T-helper 1 cell treated with Interleukin-12 subunit alpha and Interleukin-12 subunit beta and Interleukin-4 antibody, amounts not matched to agents 30 μg/mL and 1 μg/mL, for 36 hours (primary cell): ENCODE measurements at regions not wholly inside any gene's neighbourhood (a gene's known extent, or its start where the extent isn't known, plus 50 kb on each side); places are given as distances from the start of the nearest gene placed in this dataset.

Experiments
- H3K27ac Mint-ChIP-seq: one replicate; pipeline ENCODE4 v1.8.0; 2021; ENCODE audit warnings: mild to moderate bottlenecking, mixed read lengths
- H3K27me3 Mint-ChIP-seq: one replicate; pipeline ENCODE4 v1.8.0; 2021; ENCODE audit warnings: low read depth, mixed read lengths
- H3K36me3 Mint-ChIP-seq: one replicate; pipeline ENCODE4 v1.8.0; 2021; ENCODE audit warnings: low read depth, mixed read lengths
- H3K4me1 Mint-ChIP-seq: one replicate; pipeline ENCODE4 v1.8.0; 2021; ENCODE audit warnings: low read depth, mixed read lengths
- H3K4me3 Mint-ChIP-seq: one replicate; pipeline ENCODE4 v1.8.0; 2021; ENCODE audit warnings: mild to moderate bottlenecking, moderate library complexity, mixed read lengths
- H3K9me3 Mint-ChIP-seq: one replicate; pipeline ENCODE4 v1.8.0; 2021; ENCODE audit warnings: mixed read lengths

- no peak overlapping the region for H3K27ac Mint-ChIP-seq
- H3K9me3 Mint-ChIP-seq, result no peaks in the 10 kb centered on the region
- H3K27me3 Mint-ChIP-seq, result no peaks in the 10 kb centered on the region
- H3K4me1 Mint-ChIP-seq, result no peaks in the 10 kb centered on the region
- no peak overlapping the region for H3K4me3 Mint-ChIP-seq
- no peaks in the 10 kb centered on the region for H3K36me3 Mint-ChIP-seq
Observed at GRCh38 chr22:27387561-27387960, 414.0 kb downstream of the MN1 start.

- Mint-ChIP-seq H3K4me1 (no peaks in the 10 kb centered on the region), H3K27me3 (no peaks in the 10 kb centered on the region), H3K4me3 (no peak overlapping the region), H3K36me3 (no peaks in the 10 kb centered on the region), H3K27ac (no peak overlapping the region), H3K9me3 (no peaks in the 10 kb centered on the region)
Observed at GRCh38 chr22:27388090-27388600, 413.4 kb downstream of the MN1 start.

- no peak overlapping the region for H3K27ac Mint-ChIP-seq
- no peaks in the 10 kb centered on the region for H3K27me3 Mint-ChIP-seq
- H3K36me3 Mint-ChIP-seq, result no peaks in the 10 kb centered on the region
- H3K9me3 Mint-ChIP-seq, result no peaks in the 10 kb centered on the region
- no peak overlapping the region for H3K4me3 Mint-ChIP-seq
- no peaks in the 10 kb centered on the region for H3K4me1 Mint-ChIP-seq
Observed at GRCh38 chr22:27389727-27390075, 411.9 kb downstream of the MN1 start.

GRCh38 chr22:27391092-27391770 lies 410.3 kb downstream of the MN1 start:
- H3K4me3 Mint-ChIP-seq, result no peak overlapping the region

GRCh38 chr22:27393371-27393770 lies 408.2 kb downstream of the MN1 start:
- Mint-ChIP-seq H3K27ac (no peak overlapping the region), H3K4me1 (no peaks in the 10 kb centered on the region), H3K9me3 (no peaks in the 10 kb centered on the region), H3K4me3 (no peak overlapping the region), H3K27me3 (no peaks in the 10 kb centered on the region), H3K36me3 (no peaks in the 10 kb centered on the region)

More at GRCh38 chr22:27391092-27391770, 410.3 kb downstream of the MN1 start:
- Mint-ChIP-seq H3K9me3 (no peaks in the 10 kb centered on the region), H3K27ac (no peak overlapping the region), H3K27me3 (no peaks in the 10 kb centered on the region), H3K4me1 (no peaks in the 10 kb centered on the region), H3K36me3 (no peaks in the 10 kb centered on the region)

- H3K27me3 Mint-ChIP-seq, result no peaks in the 10 kb centered on the region
- H3K27ac Mint-ChIP-seq, result no peak overlapping the region
- no peaks in the 10 kb centered on the region for H3K9me3 Mint-ChIP-seq
- H3K4me3 Mint-ChIP-seq, result no peak overlapping the region
- H3K36me3 Mint-ChIP-seq, result no peaks in the 10 kb centered on the region
- no peaks in the 10 kb centered on the region for H3K4me1 Mint-ChIP-seq
Observed at GRCh38 chr22:27394806-27395404, 406.7 kb downstream of the MN1 start.

- no peaks in the 10 kb centered on the region for H3K27me3 Mint-ChIP-seq
- no peak overlapping the region for H3K4me3 Mint-ChIP-seq
- no peak overlapping the region for H3K27ac Mint-ChIP-seq
- peaks cover 10% of the 10 kb centered on the region for H3K9me3 Mint-ChIP-seq
- H3K36me3 Mint-ChIP-seq, result no peaks in the 10 kb centered on the region
- H3K4me1 Mint-ChIP-seq, result no peaks in the 10 kb centered on the region
Observed at GRCh38 chr22:27397036-27397953, 404.3 kb downstream of the MN1 start.

- Mint-ChIP-seq H3K9me3 (peaks cover 10% of the 10 kb centered on the region), H3K27ac (no peak overlapping the region), H3K27me3 (no peaks in the 10 kb centered on the region), H3K4me1 (no peaks in the 10 kb centered on the region), H3K36me3 (no peaks in the 10 kb centered on the region), H3K4me3 (no peak overlapping the region)
Observed at GRCh38 chr22:27397954-27398342, 403.6 kb downstream of the MN1 start.

GRCh38 chr22:27399161-27399560 lies 402.4 kb downstream of the MN1 start:
- no peaks in the 10 kb centered on the region for H3K36me3 Mint-ChIP-seq
- H3K27me3 Mint-ChIP-seq, result no peaks in the 10 kb centered on the region
- no peaks in the 10 kb centered on the region for H3K4me1 Mint-ChIP-seq
- H3K9me3 Mint-ChIP-seq, result peaks cover 10% of the 10 kb centered on the region
- H3K27ac Mint-ChIP-seq, result no peak overlapping the region
- H3K4me3 Mint-ChIP-seq, result no peak overlapping the region

GRCh38 chr22:27400811-27401210 lies 400.7 kb downstream of the MN1 start:
- H3K4me1 Mint-ChIP-seq, result no peaks in the 10 kb centered on the region
- no peak overlapping the region for H3K27ac Mint-ChIP-seq
- peaks cover 10% of the 10 kb centered on the region for H3K9me3 Mint-ChIP-seq
- no peaks in the 10 kb centered on the region for H3K27me3 Mint-ChIP-seq
- no peak overlapping the region for H3K4me3 Mint-ChIP-seq
- H3K36me3 Mint-ChIP-seq, result no peaks in the 10 kb centered on the region

- H3K27ac Mint-ChIP-seq, result no peak overlapping the region
- H3K27me3 Mint-ChIP-seq, result no peaks in the 10 kb centered on the region
- H3K4me1 Mint-ChIP-seq, result no peaks in the 10 kb centered on the region
- H3K4me3 Mint-ChIP-seq, result no peak overlapping the region
- H3K36me3 Mint-ChIP-seq, result no peaks in the 10 kb centered on the region
- H3K9me3 Mint-ChIP-seq, result peaks cover 10% of the 10 kb centered on the region
Observed at GRCh38 chr22:27401321-27401720, 400.2 kb downstream of the MN1 start.

- no peak overlapping the region for H3K27ac Mint-ChIP-seq
- peaks cover 10% of the 10 kb centered on the region for H3K9me3 Mint-ChIP-seq
- H3K27me3 Mint-ChIP-seq, result no peaks in the 10 kb centered on the region
- no peak overlapping the region for H3K4me3 Mint-ChIP-seq
- H3K4me1 Mint-ChIP-seq, result peaks cover 5% of the 10 kb centered on the region
- H3K36me3 Mint-ChIP-seq, result no peaks in the 10 kb centered on the region
Observed at GRCh38 chr22:27404441-27404840, 397.1 kb downstream of the MN1 start.

- H3K27me3 Mint-ChIP-seq, result no peaks in the 10 kb centered on the region
- H3K4me1 Mint-ChIP-seq, result peaks cover 5% of the 10 kb centered on the region
Observed at GRCh38 chr22:27405672-27406388, 395.7 kb downstream of the MN1 start.

GRCh38 chr22:27406389-27406861 lies 395.1 kb downstream of the MN1 start:
- H3K4me3 Mint-ChIP-seq, result no peak overlapping the region
- H3K36me3 Mint-ChIP-seq, result no peaks in the 10 kb centered on the region
- no peaks in the 10 kb centered on the region for H3K27me3 Mint-ChIP-seq
- H3K27ac Mint-ChIP-seq, result no peak overlapping the region
- peaks cover 5% of the 10 kb centered on the region for H3K4me1 Mint-ChIP-seq
- H3K9me3 Mint-ChIP-seq, result peaks cover 3% of the 10 kb centered on the region

More at GRCh38 chr22:27405672-27406388, 395.7 kb downstream of the MN1 start:
- peaks cover 7% of the 10 kb centered on the region for H3K9me3 Mint-ChIP-seq
- H3K27ac Mint-ChIP-seq, result no peak overlapping the region
- no peaks in the 10 kb centered on the region for H3K36me3 Mint-ChIP-seq
- no peak overlapping the region for H3K4me3 Mint-ChIP-seq
